CD4-positive, alpha-beta T cell (primary cell): ENCODE measurements at regions not wholly inside any gene's neighbourhood (a gene's known extent, or its start where the extent isn't known, plus 50 kb on each side); places are given as distances from the start of the nearest gene placed in this dataset.

Experiments used
- ATAC-seq: fragments of 200-7000 bp; cut with Tn5 transposase; one replicate; pipeline ENCODE4 v1.10.0; 2022; ENCODE audit warnings: mild to moderate bottlenecking; ENCODE audit not compliant: poor library complexity
- CTCF ChIA-PET: fragments of 350-600 bp; sonication (Branson Sonifier 250); formaldehyde crosslinking; loops from one replicate; lab custom pipeline; 2021; ENCODE audit warnings: antibody characterized with exemption, inconsistent platforms; lab: Charles Lee
- POLR2A ChIA-PET: fragments of 350-600 bp; sonication (Branson Sonifier 250); formaldehyde crosslinking; loops from one replicate; lab custom pipeline; 2021; ENCODE audit warnings: antibody characterized with exemption, inconsistent platforms; lab: Charles Lee
- DNase-seq, 14 experiments: peaks; one replicate each; pipeline ENCODE4 v3.0.0-alpha.2; 2013 to 2020; ENCODE audit warnings: mixed read lengths in 2 of 14
- H3K27ac ChIP-seq, 2 donors: one replicate each; pipeline versions ENCODE4 v1.5.1 to v1.7.0; 2013; ENCODE audit warnings: low read length in 2 of 2, low read depth in 1 of 2, mild to moderate bottlenecking in 1 of 2
- H3K27me3 ChIP-seq, 2 experiments: 1 replicate in 1 of 2; 2 replicates in 1 of 2; pipeline versions ENCODE4 v1.6.1 to v1.7.0; 2013; ENCODE audit warnings: low read length in 2 of 2, control low read depth in 1 of 2, mild to moderate bottlenecking in 1 of 2, moderate library complexity in 1 of 2; ENCODE audit not compliant: insufficient read depth in 2 of 2, control insufficient read depth in 1 of 2
- H3K36me3 ChIP-seq: one replicate; pipeline ENCODE4 v1.6.1; 2013; ENCODE audit warnings: low read length, control low read depth; ENCODE audit not compliant: insufficient read depth
- H3K4me1 ChIP-seq: one replicate; pipeline ENCODE4 v1.6.1; 2013; ENCODE audit warnings: low read length, control low read depth; ENCODE audit not compliant: insufficient read depth
- H3K4me3 ChIP-seq: one replicate; pipeline ENCODE4 v1.5.1; 2013; ENCODE audit warnings: mild to moderate bottlenecking, low read length, moderate library complexity
- H3K9me3 ChIP-seq, 2 experiments: 1 replicate in 1 of 2; 2 replicates in 1 of 2; pipeline versions ENCODE4 v1.6.1 to v1.7.0; 2013; ENCODE audit warnings: low read length in 2 of 2, mild to moderate bottlenecking in 2 of 2, control low read depth in 1 of 2, moderate library complexity in 1 of 2; ENCODE audit not compliant: control insufficient read depth in 1 of 2, insufficient read depth in 1 of 2
- H3K27ac Mint-ChIP-seq: one replicate; pipeline ENCODE4 v1.8.0; 2020; ENCODE audit warnings: mixed read lengths
- H3K27me3 Mint-ChIP-seq: one replicate; pipeline ENCODE4 v1.8.0; 2021; ENCODE audit warnings: mixed read lengths
- H3K36me3 Mint-ChIP-seq: one replicate; pipeline ENCODE4 v1.8.0; 2021; ENCODE audit warnings: low read depth, mixed read lengths
- H3K4me1 Mint-ChIP-seq: one replicate; pipeline ENCODE4 v1.8.0; 2021; ENCODE audit warnings: low read depth, mixed read lengths
- H3K4me3 Mint-ChIP-seq: one replicate; pipeline ENCODE4 v1.8.0; 2020; ENCODE audit warnings: mild to moderate bottlenecking, mixed read lengths
- H3K9me3 Mint-ChIP-seq: one replicate; pipeline ENCODE4 v1.8.0; 2020; ENCODE audit warnings: mixed read lengths
- intact Hi-C, 2 experiments: fragments of 100-400 bp; cut with DNase I in 1 of 2; cut with micrococcal nuclease in 1 of 2; formaldehyde crosslinking; loops; one replicate each; pipeline versions ENCODE4 v1.15.1 to v1.9.0; 2023 to 2025; cut with DNase I, micrococcal nuclease
- TF ChIP-seq, protein P1 (sequence below): fragments of 200-600 bp; IDR thresholded peaks from one replicate; pipeline ENCODE4 v1.8.0; 2022; ENCODE audit warnings: antibody characterized with exemption, mild to moderate bottlenecking

DNA sequence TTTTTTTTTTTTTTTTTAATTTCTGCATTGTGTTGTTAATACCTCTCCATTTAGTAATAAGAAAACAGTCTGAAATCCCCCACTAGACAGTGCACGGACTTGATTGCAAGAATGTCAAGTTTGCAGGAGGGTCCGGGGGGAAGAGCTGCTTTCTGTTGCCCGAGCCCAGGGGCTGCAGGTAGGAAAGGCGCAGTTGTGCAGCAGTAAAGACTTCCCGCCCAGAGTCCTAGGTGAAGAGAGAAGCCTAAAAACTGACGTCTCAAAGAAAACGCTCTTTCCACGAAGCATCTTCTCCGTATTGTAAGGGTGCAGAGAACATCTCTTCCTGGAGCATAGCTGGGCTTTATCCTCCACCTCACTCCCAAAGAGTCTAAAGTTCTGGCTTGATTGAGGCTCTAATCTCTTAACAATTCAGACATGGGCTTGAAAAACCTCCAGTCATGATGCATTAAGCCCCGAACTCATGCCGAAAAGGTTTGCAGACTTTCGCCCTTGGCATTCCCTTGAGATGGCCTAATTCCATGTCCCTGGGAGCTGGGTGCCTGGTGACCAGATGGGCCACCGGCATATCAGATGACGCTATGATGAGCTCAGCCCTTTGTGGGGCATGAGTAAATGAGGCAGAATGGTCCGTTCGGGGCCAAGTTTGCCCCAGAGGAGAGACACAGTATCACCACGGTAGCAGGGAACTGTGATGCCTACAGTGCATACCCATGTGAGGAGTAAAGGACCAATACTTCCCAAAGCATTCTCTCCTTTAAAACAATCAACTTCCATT is 436.2 kb upstream of the ZFHX3 start:
- H3K36me3 Mint-ChIP-seq, result no peaks in the 10 kb centered on the region
- no peak overlapping the region for H3K27ac ChIP-seq
- CTCF ChIA-PET, result no interaction called here
- H3K4me3 ChIP-seq, result no peak overlapping the region
- H3K9me3 ChIP-seq, result peaks cover 0 to 14% of the 10 kb centered on the region in 2 experiments
- POLR2A ChIA-PET, result no interaction called here
- peaks cover 9% of the 10 kb centered on the region for H3K9me3 Mint-ChIP-seq
- H3K27ac Mint-ChIP-seq, result no peak overlapping the region
- H3K4me1 ChIP-seq, result no peaks in the 10 kb centered on the region
- peaks cover 0 to 6% of the 10 kb centered on the region in 2 experiments for H3K27me3 ChIP-seq
- H3K36me3 ChIP-seq, result no peaks in the 10 kb centered on the region
- intact Hi-C loops, result no loop called here
- no peak for DNase-seq
- H3K4me3 Mint-ChIP-seq, result no peak overlapping the region
- ATAC-seq, result no peak
- TF ChIP-seq, protein P1, sequence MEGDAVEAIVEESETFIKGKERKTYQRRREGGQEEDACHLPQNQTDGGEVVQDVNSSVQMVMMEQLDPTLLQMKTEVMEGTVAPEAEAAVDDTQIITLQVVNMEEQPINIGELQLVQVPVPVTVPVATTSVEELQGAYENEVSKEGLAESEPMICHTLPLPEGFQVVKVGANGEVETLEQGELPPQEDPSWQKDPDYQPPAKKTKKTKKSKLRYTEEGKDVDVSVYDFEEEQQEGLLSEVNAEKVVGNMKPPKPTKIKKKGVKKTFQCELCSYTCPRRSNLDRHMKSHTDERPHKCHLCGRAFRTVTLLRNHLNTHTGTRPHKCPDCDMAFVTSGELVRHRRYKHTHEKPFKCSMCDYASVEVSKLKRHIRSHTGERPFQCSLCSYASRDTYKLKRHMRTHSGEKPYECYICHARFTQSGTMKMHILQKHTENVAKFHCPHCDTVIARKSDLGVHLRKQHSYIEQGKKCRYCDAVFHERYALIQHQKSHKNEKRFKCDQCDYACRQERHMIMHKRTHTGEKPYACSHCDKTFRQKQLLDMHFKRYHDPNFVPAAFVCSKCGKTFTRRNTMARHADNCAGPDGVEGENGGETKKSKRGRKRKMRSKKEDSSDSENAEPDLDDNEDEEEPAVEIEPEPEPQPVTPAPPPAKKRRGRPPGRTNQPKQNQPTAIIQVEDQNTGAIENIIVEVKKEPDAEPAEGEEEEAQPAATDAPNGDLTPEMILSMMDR, result no peak
- H3K27me3 Mint-ChIP-seq, result peaks cover 40% of the 10 kb centered on the region
- H3K4me1 Mint-ChIP-seq, result peaks cover 9% of the 10 kb centered on the region

DNA sequence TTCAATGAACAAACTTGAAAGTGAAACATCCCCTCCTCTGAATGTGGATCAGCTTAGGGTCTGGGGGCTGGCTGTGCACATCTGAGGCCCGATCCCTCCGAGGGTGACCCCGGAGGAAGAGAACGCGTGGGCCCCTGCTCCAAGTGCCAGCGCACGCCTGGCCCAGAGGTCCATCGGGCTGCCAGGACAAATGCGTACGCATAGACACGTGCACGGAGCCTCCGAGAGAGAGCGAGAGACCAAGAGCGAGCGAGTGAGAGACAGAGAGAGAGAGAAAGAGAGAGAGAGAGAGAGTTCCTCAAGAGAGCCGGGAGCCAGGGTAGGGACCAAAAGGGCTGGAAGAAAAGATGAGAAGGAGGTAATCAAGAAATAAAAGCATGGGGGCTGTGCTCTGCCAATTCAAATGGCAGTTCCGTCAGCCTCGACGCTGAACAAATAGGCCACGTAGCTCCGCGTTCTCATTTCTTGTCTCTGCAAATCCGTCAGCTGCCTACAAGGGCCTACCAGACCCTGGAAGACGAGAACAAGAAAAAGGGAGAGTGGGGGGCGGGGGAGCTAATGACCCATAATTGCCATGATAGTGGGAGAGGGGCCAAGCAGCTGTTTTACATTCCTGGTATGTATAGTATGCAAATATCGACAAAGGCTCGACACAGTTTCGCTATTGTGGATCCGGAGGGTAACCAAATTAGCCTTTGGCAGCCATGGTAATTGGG is 435.3 kb upstream of the ZFHX3 start:
- H3K27me3 Mint-ChIP-seq, result peaks cover 41% of the 10 kb centered on the region
- H3K36me3 ChIP-seq, result no peaks in the 10 kb centered on the region
- H3K4me3 Mint-ChIP-seq, result peak overlapping the region; percentile 0
- peaks cover 0 to 14% of the 10 kb centered on the region in 2 experiments for H3K9me3 ChIP-seq
- peaks cover 9% of the 10 kb centered on the region for H3K9me3 Mint-ChIP-seq
- no peak overlapping the region for H3K27ac Mint-ChIP-seq
- ChIA-PET POLR2A (no interaction called here), CTCF (no interaction called here)
- DNase-seq, result no peak
- peaks cover 0 to 6% of the 10 kb centered on the region in 2 experiments for H3K27me3 ChIP-seq
- no peak for ATAC-seq
- no peak overlapping the region for H3K4me3 ChIP-seq
- H3K27ac ChIP-seq, result no peak overlapping the region
- H3K36me3 Mint-ChIP-seq, result no peaks in the 10 kb centered on the region
- peaks cover 9% of the 10 kb centered on the region for H3K4me1 Mint-ChIP-seq
- no peaks in the 10 kb centered on the region for H3K4me1 ChIP-seq
- intact Hi-C loops, result no loop called here
- TF ChIP-seq, protein P1, result no peak

DNA sequence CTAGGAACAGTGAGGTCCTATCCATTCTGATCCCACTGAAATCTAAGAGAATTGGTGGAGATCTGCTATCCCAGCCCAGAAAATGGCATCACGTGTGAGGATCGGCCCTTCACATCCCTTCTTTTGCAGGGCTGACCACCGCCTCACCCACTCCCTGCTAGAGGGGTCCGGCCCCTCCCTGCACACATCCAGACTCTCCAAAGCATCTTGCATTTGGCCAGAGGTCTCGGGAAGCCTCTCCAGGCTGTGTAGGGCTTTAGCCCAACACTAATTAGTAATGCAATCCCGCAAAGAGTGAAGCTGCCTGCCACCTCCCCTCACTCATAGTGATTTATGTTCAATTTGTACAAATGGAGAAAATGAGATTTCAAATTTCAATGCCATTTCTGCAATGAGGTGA is 434.4 kb upstream of the ZFHX3 start:
- DNase-seq (no peak), ATAC-seq (no peak)
- ChIA-PET CTCF (no interaction called here), POLR2A (no interaction called here)
- Mint-ChIP-seq H3K27me3 (peaks cover 35% of the 10 kb centered on the region), H3K4me1 (peaks cover 9% of the 10 kb centered on the region), H3K4me3 (no peak overlapping the region), H3K27ac (no peak overlapping the region), H3K9me3 (peaks cover 7% of the 10 kb centered on the region), H3K36me3 (no peaks in the 10 kb centered on the region)
- Histone ChIP-seq H3K4me1 (no peaks in the 10 kb centered on the region), H3K27me3 (peaks cover 0 to 6% of the 10 kb centered on the region in 2 experiments), H3K27ac (no peak overlapping the region), H3K9me3 (peaks cover 0 to 14% of the 10 kb centered on the region in 2 experiments), H3K4me3 (no peak overlapping the region), H3K36me3 (no peaks in the 10 kb centered on the region)
- TF ChIP-seq, protein P1, result no peak
- intact Hi-C loops, result no loop called here
